C4-2B (cell line): ENCODE measurements at regions not wholly inside any gene's neighbourhood (a gene's known extent, or its start where the extent isn't known, plus 50 kb on each side); places are given as distances from the start of the nearest gene placed in this dataset.

ENCODE experiments used
- H3K27ac ChIP-seq: fragments of 450-650 bp; 2 replicates; pipeline ENCODE4 v1.5.1; 2017
- CTCF ChIP-seq: fragments of 450-650 bp; conservative IDR thresholded peaks from 2 replicates; pipeline ENCODE4 v1.5.1; 2017; ENCODE audit warnings: mild to moderate bottlenecking
- ZFX ChIP-seq: fragments of 450-650 bp; IDR thresholded peaks from 2 replicates; pipeline ENCODE4 v1.6.1; 2017

- H3K27ac ChIP-seq, result no peak overlapping the region
- TF ChIP-seq CTCF (no peak), ZFX (no peak)
Measured at GRCh38 chr6:164842085-164842484, 467.3 kb downstream of the C6orf118 start.

- no peak for TF ChIP-seq CTCF
- TF ChIP-seq ZFX, result no peak
- H3K27ac ChIP-seq, result no peak overlapping the region
Measured at GRCh38 chr6:164838068-164838615, 471.3 kb downstream of the C6orf118 start.

- H3K27ac ChIP-seq, result no peak overlapping the region
- TF ChIP-seq ZFX (no peak), CTCF (no peak)
Measured at GRCh38 chr6:164836486-164836885, 472.9 kb downstream of the C6orf118 start.

GRCh38 chr6:164832410-164832809 is 477.0 kb downstream of the C6orf118 start:
- TF ChIP-seq ZFX, result no peak
- H3K27ac ChIP-seq, result no peak overlapping the region

- TF ChIP-seq ZFX (no peak), CTCF (no peak)
- H3K27ac ChIP-seq, result no peak overlapping the region
Measured at GRCh38 chr6:164827537-164827936, 481.9 kb downstream of the C6orf118 start.

- H3K27ac ChIP-seq, result no peak overlapping the region; the same call in 1 of the 2 replicates
- TF ChIP-seq CTCF (no peak), ZFX (no peak)
Measured at GRCh38 chr6:164826831-164827468, 482.5 kb downstream of the C6orf118 start.

GRCh38 chr6:164825386-164825785 is 484.0 kb downstream of the C6orf118 start:
- TF ChIP-seq ZFX, result no peak
- no peak for TF ChIP-seq CTCF
- no peak overlapping the region for H3K27ac ChIP-seq

- H3K27ac ChIP-seq, result no peak overlapping the region
- TF ChIP-seq CTCF, result no peak
- TF ChIP-seq ZFX, result no peak
Measured at GRCh38 chr6:164817662-164818061, 491.7 kb downstream of the C6orf118 start.
